Muscle of leg (tissue), 3 donors: ENCODE measurements at regions not wholly inside any gene's neighbourhood (a gene's known extent, or its start where the extent isn't known, plus 50 kb on each side); places are given as distances from the start of the nearest gene placed in this dataset.

Source experiments
- DNase-seq: peaks from one replicate; pipeline ENCODE4 v3.0.0; 2013
- H3K27ac ChIP-seq: one replicate; pipeline ENCODE4 v1.5.1; 2013; ENCODE audit warnings: mild to moderate bottlenecking, low read length, control low read depth
- H3K27me3 ChIP-seq: one replicate; pipeline ENCODE4 v1.6.1; 2013; ENCODE audit warnings: low read length; ENCODE audit not compliant: control insufficient read depth, insufficient read depth
- H3K36me3 ChIP-seq: one replicate; pipeline ENCODE4 v1.6.1; 2013; ENCODE audit warnings: low read length; ENCODE audit not compliant: control insufficient read depth, insufficient read depth
- H3K4me1 ChIP-seq: one replicate; pipeline ENCODE4 v1.6.1; 2013; ENCODE audit warnings: low read length; ENCODE audit not compliant: control insufficient read depth, insufficient read depth
- H3K4me3 ChIP-seq: one replicate; pipeline ENCODE4 v1.5.1; 2013; ENCODE audit warnings: low read length, control low read depth
- H3K9me3 ChIP-seq: replicated peaks from 2 replicates; pipeline ENCODE4 v1.6.1; 2013; ENCODE audit warnings: low read depth, low read length; ENCODE audit not compliant: control insufficient read depth
- WGBS: methylation state at CpG from one replicate; pipeline ENCODE4 v1.1.5; 2013; ENCODE audit warnings: missing lambda C conversion rate; ENCODE audit not compliant: insufficient coverage; 5-methylcytosine and 5-hydroxymethylcytosine counted together

GRCh38 chr11:111098091-111098490 lies 147.4 kb upstream of the POU2AF2 start:
- H3K4me1 ChIP-seq = peaks cover 3% of the 10 kb centered on the region
- H3K36me3 ChIP-seq = no peaks in the 10 kb centered on the region
- H3K27ac ChIP-seq = no peak overlapping the region
- no CpG with 5 or more reads among the region's 1 CpG for WGBS
- no peaks in the 10 kb centered on the region for H3K9me3 ChIP-seq
- no peaks in the 10 kb centered on the region for H3K27me3 ChIP-seq
- no peak overlapping the region for H3K4me3 ChIP-seq
- DNase-seq = no peak

DNA sequence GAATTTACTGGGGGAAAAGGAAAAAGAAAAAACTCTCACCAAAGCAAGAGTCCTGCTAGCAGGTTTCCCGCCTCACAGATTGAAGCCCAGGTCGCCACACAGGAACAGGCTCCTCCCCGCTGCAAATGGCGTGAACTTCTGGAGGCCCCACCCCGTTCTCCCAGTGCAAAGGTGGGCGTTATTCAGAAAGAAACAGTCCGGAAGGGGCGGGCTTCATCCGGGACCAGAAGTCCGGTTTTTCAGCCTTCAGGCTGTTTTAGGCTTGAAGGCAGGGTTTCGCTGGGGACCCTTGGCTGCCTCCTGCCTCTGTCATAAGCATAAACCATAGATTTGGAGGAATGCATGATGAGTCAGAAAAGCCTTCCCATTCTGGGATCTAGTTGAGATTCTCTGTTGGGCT lies 148.3 kb upstream of the POU2AF2 start:
- H3K27ac ChIP-seq = peak overlapping the region; percentile 21
- H3K9me3 ChIP-seq = no peaks in the 10 kb centered on the region
- H3K4me1 ChIP-seq = peaks cover 3% of the 10 kb centered on the region
- H3K27me3 ChIP-seq = no peaks in the 10 kb centered on the region
- 75% methylated on average over 7 of the region's 11 CpGs for WGBS
- peak overlapping the region; percentile 18 for H3K4me3 ChIP-seq
- no peaks in the 10 kb centered on the region for H3K36me3 ChIP-seq
- DNase-seq = peak; percentile 81

DNA sequence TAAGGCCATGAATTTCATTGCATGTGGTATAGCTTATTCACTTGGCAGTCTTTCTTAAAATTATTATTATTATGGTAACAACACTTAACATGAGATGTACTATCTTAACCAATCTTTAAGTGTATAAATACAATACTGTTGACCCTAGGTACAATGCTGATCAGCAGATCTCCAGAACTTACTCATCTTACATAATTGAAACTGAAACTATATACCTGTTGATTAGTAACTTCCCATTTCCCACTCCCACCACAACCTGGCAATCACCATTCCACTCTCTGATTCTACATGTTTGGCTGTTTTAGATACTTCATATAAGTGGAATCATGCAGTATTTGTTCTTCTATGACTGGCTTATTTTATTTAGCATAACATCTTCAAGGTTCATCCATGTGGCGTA lies 150.2 kb upstream of the POU2AF2 start:
- no peak overlapping the region for H3K27ac ChIP-seq
- no peak for DNase-seq
- whole genome bisulfite sequencing = no CpG with 5 or more reads among the region's 1 CpG
- no peaks in the 10 kb centered on the region for H3K36me3 ChIP-seq
- no peak overlapping the region for H3K4me3 ChIP-seq
- no peaks in the 10 kb centered on the region for H3K9me3 ChIP-seq
- peaks cover 6% of the 10 kb centered on the region for H3K4me1 ChIP-seq
- H3K27me3 ChIP-seq = no peaks in the 10 kb centered on the region

DNA sequence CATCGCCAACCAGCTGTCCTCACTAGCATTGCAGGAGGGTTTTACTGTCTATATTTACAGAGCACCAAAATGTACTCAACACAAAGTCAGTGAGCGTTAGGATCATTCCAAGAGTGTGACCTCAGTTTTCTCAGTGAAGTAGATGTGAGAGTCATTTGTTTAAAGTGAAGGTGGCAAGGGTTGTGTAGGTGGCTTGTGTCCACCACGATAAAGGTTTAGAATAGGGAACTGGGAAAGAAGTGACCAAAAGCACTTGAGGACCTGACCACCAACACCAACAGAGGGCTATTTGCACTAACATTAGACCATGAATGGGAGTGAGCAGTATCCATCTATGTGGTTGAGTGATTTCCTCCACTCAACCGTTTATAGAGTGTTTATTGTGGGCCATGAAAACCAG lies 152.5 kb upstream of the POU2AF2 start:
- DNase-seq = no peak
- Histone ChIP-seq H3K27ac (no peak overlapping the region), H3K9me3 (no peaks in the 10 kb centered on the region), H3K4me3 (no peak overlapping the region), H3K36me3 (no peaks in the 10 kb centered on the region), H3K4me1 (peaks cover 11% of the 10 kb centered on the region), H3K27me3 (no peaks in the 10 kb centered on the region)
- WGBS = 100% methylated on average over 1 of the region's 4 CpGs

DNA sequence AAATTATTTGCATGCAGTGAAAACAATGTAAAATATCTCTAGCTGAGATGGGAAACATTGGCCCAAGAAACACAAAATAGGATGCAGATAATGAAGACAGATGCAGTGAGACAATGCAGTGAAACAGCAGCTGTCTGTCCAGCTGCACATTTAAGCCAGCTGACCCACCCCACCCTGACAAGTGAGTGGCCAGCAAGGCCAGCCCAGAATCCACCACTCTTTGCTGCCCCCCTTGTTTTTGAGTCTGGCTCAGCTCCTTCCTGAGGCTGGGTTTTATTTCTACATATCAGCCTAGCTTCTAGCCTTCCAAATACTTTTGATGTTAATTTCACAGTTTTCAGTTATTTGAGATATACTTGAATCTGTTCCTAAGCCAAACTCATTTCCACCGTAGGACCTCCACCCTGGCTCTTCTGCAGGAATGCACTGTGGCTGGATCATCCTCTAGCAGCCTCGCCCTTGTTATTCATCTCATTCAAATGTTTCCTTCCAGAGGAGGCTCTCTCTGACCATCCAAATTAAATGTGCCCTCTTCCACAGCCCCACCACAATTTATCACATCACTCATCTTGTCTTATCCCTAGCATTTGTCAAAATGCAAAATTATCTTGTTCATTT lies 154.1 kb upstream of the POU2AF2 start:
- Histone ChIP-seq H3K9me3 (no peaks in the 10 kb centered on the region), H3K27me3 (no peaks in the 10 kb centered on the region), H3K4me3 (no peak overlapping the region), H3K27ac (peak overlapping the region; percentile 25), H3K4me1 (peaks cover 12% of the 10 kb centered on the region), H3K36me3 (no peaks in the 10 kb centered on the region)
- DNase-seq = peak; percentile 96
- WGBS = 42% methylated on average over 2 of the region's 2 CpGs

GRCh38 chr11:111089759-111090158 lies 155.8 kb upstream of the POU2AF2 start:
- H3K27me3 ChIP-seq = no peaks in the 10 kb centered on the region
- no peaks in the 10 kb centered on the region for H3K9me3 ChIP-seq
- no peaks in the 10 kb centered on the region for H3K36me3 ChIP-seq
- H3K4me3 ChIP-seq = no peak overlapping the region
- peaks cover 19% of the 10 kb centered on the region for H3K4me1 ChIP-seq
- no peak for DNase-seq
- WGBS = 50% methylated on average over 1 of the region's 2 CpGs
- H3K27ac ChIP-seq = no peak overlapping the region

- Histone ChIP-seq H3K27ac (no peak overlapping the region), H3K4me1 (peaks cover 19% of the 10 kb centered on the region), H3K9me3 (no peaks in the 10 kb centered on the region), H3K4me3 (no peak overlapping the region), H3K36me3 (no peaks in the 10 kb centered on the region), H3K27me3 (no peaks in the 10 kb centered on the region)
- no CpG with 5 or more reads among the region's 2 CpGs for WGBS
- peak; percentile 29 for DNase-seq
Observed at GRCh38 chr11:111088847-111089355, 156.6 kb upstream of the POU2AF2 start.

GRCh38 chr11:111086058-111086457 lies 159.5 kb upstream of the POU2AF2 start:
- no peaks in the 10 kb centered on the region for H3K27me3 ChIP-seq
- H3K4me1 ChIP-seq = peaks cover 16% of the 10 kb centered on the region
- H3K36me3 ChIP-seq = no peaks in the 10 kb centered on the region
- no peaks in the 10 kb centered on the region for H3K9me3 ChIP-seq
- 63% methylated on average over 4 of the region's 5 CpGs for WGBS
- peak; percentile 55 for DNase-seq
- peak overlapping the region; percentile 32 for H3K27ac ChIP-seq
- no peak overlapping the region for H3K4me3 ChIP-seq

- 20% methylated on average over 1 of the region's 5 CpGs for WGBS
- H3K27me3 ChIP-seq = no peaks in the 10 kb centered on the region
- no peak overlapping the region for H3K4me3 ChIP-seq
- DNase-seq = no peak
- no peak overlapping the region for H3K27ac ChIP-seq
- H3K36me3 ChIP-seq = no peaks in the 10 kb centered on the region
- peaks cover 18% of the 10 kb centered on the region for H3K4me1 ChIP-seq
- H3K9me3 ChIP-seq = no peaks in the 10 kb centered on the region
Observed at GRCh38 chr11:111082664-111083063, 162.9 kb upstream of the POU2AF2 start.

GRCh38 chr11:111081021-111081511 lies 164.5 kb upstream of the POU2AF2 start:
- H3K4me3 ChIP-seq = no peak overlapping the region
- WGBS = no CpG with 5 or more reads among the region's 3 CpGs
- H3K27me3 ChIP-seq = no peaks in the 10 kb centered on the region
- H3K4me1 ChIP-seq = peaks cover 14% of the 10 kb centered on the region
- H3K36me3 ChIP-seq = no peaks in the 10 kb centered on the region
- peak; percentile 94 for DNase-seq
- H3K9me3 ChIP-seq = no peaks in the 10 kb centered on the region
- peak overlapping the region; percentile 64 for H3K27ac ChIP-seq
